ENCODE measurements at regions not wholly inside any gene's neighbourhood (a gene's known extent, or its start where the extent isn't known, plus 50 kb on each side); places are given as distances from the start of the nearest gene placed in this dataset.

DNA sequence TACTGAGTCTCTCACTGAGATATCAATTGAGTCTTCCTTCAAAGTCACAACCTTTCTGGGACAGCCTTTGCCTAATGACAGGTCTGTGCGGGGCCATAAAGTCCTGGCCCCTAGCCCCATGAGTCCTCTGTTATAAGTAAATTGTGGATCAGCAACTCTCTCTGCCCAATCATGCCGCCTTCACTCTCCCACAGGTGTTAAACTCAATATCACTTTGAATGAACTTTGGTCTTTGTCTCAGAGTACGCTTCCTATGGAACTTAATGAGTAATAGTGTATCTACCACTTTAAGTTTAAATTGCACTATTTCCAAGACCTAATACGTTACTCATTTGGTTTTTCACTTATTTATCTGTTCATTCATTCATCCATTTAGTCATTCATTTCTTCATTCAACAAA is 826.4 kb downstream of the TUSC7 start:
- DNase-seq, result no peak

DNA sequence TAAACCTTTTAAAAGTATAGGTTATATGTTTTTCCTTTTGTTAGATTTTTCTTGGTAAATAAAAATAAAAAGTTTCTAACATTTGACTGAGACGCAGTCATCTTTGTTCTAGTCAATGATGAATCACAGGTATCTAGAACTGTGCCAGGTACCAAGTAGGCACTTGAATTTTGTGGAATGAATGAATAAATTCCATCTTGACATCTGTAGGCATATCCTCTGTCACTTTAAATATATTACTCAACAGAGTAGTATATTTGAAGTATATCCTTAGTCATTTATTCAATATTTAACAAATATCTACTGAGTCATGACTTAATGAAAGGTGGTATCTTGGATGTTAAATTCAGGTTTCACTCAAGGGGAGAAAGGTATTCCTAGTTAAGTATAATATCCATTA is 828.4 kb downstream of the TUSC7 start:
- no peak for DNase-seq

DNA sequence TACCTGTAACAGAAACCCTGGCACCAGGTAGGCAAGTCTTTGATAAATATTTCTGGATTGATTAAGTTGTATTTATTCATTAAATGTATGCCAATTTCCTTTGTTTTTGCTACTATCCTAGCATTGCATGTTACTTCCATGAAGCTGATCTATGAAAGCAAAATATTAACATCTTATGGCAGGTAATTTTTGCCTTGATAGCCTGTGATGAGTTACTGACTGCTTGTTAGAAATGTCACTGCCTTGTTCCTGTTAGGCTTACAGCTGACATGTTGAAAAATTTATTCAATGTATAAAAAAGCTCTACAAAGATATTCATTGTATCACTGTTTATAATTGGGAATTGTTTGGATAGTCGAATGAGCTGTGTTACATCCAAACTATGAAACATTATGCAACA is 830.1 kb downstream of the TUSC7 start:
- DNase-seq, result no peak

DNA sequence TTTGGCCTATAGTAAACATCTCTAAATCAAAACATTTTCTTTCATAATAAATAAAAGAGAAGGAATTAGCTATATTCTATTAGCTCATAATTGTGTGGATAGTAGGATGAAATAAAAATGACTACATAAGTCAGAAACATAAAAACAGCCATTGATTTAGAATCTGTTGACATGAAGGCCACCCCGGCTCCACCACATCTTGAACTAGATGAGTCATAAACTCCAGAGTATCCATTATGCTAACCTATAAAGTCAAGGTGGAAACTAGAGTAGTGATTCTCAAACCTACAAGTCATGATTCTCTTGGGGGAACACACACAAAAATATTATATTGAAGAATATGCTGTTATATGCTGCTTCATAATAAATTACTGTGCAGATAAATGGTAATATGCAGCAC is 831.0 kb downstream of the TUSC7 start:
- no peak for DNase-seq

DNA sequence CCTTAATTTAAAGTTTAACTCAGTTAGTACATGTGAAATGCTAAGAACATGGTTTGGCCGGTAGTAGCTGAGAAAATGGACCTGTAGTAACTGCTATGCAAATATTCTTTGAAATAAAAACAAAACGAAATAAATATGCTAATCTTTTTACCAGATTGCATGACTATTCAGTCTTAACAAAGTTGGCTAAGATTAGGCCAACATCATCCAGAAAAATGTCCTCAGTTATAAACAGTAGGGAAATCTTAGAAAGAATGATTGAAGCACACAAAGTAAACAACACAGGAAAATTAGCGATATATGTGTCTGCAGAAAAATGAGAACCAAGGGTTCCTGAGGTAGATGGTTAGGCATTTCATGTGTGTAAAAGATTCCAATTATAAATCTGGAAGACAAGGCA is 832.1 kb downstream of the TUSC7 start:
- no peak for DNase-seq

DNA sequence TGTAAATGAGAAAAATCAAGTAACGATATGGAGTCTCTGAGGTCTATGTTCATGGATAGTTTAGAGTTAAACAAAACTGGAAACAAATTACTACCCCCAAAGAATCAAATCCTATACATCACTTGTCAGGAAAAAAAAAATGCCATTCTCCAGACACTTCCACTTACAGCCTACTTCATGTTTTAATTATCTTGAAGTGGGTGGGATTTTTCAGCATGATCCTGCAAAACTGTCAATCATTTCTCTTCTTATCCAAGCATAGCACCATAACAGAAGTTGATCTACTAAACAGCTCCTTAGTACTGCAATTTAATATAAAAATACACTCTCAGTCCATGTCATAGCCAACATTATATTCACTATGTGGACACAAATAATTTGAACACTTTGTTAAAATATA is 833.9 kb downstream of the TUSC7 start:
- no peak for DNase-seq

DNA sequence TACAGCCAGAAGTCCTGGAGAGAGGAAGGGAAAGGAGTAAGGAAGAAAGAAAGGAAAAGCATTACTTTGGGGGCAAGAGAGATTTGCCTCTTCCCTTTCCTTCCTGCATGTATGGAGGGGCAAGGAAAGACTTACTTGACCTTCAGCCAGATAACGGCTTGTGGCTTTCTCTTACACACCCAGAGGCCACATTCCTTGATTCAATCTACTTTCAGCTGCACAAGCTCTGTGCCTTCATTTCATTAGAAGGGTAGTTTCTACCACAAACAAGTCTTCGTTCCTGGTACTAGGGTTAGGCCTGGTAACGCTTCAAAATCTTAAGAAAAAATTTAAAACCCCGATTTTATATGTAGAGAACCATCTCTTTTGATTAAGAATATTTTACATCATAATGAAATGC is 835.9 kb downstream of the TUSC7 start:
- no peak for DNase-seq

DNA sequence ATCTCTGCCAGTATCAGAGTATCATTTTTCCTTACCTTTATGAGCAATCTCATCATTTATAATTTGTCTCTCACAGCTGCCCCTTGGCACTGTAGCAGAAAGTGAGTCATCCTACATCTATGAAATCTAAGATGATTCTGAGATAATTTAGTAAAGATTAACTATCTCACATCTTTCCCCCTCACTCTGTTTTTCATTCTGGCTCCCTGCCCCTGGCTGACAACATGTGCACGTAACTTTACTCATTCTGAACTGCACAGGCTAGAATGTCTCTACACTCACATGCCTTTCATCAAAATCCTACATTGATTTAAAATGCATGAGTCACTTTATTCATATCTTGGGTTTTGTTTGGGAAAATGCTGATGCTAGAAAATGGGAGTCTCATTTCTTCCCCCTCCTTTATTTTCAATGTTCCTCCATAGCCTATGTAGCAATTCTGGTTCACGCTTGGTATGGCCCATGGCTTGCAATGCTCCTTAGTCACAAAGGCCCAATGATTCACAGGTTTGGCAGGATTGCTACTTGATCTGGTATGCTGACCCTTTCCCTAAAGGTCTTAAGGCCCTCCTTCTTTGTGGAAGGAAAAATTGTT is 838.5 kb downstream of the TUSC7 start:
- DNase-seq, result no peak

DNA sequence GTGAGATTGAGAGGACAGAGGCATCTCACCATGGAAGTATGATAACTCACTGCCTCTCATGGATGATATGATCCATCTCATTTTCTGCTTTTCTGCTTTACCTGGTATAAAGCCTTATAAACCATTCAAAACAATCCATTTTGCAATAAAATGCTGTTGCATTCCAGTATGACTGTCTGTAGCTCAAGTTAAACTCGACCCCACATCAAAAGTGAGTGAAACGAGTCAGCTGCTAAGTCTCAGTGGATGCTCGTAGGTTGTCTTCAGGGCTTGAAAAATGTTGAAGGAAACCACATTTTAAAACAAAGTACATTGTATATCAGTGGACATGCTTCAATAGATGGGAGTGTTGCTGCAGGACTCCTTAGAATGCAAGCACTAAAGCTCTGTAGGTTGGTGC is 839.0 kb downstream of the TUSC7 start:
- no peak for DNase-seq

DNA sequence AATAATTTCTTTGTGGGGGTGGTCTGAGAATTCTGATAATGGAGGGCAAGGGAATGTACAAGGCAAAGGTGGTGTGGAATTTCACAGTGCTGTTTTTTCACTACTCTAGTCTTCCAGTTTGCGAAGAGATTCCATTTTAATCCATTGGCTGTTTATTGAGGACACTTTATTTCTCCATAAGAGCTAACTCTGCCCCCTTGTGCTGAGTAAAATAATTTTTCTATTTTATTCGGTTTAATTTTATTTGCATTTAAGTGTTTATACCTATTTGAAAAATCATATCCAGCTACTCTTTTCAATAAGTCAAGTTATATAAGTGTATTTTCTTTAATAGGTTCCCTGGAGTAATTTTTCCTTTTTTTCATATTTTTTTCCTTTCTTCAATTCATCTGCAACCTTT is 840.1 kb downstream of the TUSC7 start:
- no peak for DNase-seq

DNA sequence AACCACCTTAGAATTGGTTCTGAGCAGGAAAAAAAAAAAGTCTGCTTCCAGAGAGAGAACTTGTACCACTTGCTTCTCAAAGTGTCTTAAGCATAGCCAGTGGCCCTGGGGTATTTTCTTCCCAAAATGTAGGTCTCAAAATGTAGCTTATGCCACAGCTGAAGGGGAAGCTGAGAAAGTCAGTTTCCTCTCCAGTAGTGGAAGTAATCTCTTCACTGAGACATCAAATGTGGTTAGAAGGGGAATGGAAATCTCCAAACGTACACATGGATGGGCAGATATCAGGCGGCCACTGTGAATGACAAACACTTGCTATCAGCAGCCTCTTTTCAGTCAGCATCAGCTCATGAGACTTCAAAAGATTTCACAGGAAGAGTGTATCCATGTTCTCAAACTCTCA is 841.2 kb downstream of the TUSC7 start:
- no peak for DNase-seq

DNA sequence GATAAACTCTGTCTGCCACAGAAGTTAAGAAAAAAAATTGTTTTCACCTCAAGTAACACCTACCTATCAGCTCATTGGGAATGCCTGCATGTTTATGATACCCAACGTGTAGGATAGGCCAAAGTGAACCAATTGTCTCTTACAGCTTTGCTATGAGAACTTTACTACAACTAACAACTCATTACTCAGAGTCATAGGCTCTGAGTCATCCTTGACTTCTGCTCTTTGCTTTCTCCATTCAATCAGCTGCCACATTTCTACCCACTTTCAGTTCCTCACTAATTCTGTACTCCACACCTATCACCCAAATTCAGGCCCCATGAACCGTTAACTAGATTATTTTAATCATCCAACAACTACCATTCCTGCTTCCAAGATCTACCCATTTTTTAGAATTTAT is 843.9 kb downstream of the TUSC7 start:
- DNase-seq, result no peak

DNA sequence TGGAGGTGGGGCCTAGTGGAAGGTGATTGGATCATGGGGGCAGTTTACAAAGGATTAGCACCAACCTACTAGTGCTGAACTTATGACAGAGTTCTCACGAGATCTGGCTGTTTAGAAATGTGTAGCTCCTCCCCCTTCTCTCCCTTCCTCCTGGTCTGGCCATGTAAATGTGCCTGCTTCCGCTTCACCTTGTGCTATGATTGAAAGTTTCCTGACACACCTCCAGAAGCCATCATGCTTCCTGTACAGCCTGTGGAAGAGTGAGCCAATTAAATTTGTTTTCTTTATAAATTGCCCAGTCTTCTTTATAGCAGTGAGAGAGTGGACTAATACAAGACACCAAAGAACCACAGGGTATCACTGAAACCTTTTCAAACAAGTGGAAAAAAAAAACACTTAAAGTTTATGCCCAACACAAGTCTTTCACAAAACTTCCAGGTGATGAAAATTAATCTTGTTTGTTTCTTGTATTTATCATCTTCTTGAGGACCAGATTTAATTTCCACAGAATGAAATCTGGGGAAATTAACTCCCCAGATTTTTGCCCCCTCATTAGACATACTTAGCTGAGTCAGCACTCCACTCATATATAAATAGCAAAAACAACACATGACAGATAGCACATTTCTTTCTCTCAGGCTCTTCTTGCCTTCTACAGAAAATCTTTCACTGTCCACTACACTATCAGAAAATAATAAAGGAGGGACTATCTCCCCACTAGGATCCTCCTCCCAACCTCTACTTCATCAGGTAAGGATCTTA is 847.2 kb downstream of the TUSC7 start:
- DNase-seq, result no peak

DNA sequence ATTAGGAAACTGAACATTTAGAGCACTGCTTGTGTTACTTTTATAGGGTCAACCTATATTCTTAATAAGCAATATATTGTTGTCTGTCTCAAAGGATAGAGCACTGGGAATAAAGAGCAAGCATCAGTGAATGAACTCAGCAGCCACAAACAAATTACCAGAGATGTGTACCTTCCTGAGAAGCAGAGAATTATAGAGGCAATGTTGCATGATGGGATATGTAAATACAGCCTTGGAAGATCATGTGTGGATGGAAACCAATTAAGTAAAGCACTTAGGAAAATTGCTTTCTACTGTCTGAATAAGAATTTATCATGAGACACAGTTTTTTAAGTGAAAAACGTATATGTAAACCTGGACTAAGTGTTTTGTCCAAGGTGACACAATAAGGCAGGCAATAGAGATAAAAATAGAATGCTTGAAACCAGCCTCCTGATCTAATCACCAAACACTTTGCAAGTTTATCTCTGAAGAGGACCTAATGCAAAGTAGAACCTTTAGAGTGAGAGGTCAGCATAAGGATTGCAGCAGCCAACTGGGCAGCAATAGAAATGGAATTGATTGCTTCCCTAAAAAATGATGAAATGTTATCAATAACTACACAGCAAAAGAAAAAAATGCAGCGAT is 848.0 kb downstream of the TUSC7 start:
- DNase-seq, result no peak

DNA sequence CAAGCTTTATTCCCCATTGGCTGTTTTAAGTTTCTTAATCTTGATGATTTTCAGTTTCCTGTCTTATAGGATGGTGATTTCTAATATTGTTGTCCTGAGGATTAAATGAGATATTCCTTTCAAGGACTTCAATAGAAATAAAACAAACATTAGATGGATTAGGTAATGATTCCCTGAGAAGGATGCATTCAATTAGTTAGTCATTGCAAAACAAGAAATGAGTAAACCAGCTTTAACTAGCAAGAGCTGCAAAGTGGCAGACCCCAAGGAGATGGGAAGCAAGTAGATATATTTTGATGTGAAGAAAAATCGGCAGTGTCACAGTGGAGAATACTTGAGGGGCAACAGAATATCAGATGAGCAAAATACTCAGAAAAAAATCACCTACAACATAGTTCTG is 849.1 kb downstream of the TUSC7 start:
- DNase-seq, result no peak

DNA sequence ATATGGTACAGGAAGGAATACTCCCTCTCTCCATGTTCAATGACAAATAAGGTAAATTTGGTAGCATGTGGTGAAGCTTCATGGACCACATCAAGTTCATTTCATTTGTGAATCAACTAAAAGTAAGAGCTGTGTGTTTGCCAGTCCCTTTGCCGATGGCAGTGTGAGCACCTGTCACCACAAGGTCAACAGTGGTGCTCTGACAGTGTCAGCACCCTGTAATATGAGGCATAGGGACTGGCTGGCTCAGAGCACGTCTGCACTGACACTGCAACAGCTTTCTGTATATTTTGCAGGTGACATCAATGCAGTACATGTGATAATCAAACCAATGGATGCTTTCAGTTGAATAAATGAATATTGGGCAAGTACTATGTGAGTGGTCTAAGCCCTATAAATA is 852.4 kb downstream of the TUSC7 start:
- no peak for DNase-seq

DNA sequence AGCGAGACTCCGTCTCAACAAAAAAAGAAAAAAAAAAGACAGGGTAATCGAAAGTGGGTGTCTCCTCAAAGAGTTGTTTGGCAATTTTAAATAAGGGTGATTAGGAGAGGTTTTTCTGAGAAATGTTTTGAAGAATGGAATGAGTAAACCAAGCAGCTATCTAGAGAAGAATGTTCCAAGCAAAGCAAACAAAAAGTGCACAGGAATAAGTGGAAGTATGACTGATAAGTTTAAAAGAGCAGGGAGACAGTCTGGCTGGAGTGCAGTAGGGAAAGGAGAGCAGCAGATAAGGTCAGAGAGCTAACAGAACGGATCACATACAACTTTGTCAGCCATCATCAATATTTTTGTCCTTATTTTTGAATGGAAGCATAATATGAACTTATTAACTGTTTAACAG is 853.5 kb downstream of the TUSC7 start:
- no peak for DNase-seq

DNA sequence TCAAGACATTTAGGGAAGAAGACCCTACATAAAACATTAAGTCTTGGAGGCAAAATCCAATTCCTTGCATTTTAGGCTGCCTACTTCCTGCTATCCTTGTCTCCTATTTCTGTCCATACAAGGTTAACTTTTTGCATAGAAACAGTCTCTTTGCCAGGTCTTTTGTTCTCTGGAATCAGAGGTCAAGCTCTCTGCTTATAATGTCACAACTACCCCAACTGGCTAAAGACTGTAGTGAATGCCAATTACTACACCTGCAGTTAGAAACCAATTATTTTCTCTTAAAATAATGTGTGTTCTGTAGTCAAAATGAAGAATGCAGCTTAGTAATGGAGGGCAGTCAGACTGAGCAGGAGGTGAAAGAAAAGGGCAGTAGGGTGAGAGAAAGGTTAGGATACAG is 856.2 kb downstream of the TUSC7 start:
- no peak for DNase-seq

DNA sequence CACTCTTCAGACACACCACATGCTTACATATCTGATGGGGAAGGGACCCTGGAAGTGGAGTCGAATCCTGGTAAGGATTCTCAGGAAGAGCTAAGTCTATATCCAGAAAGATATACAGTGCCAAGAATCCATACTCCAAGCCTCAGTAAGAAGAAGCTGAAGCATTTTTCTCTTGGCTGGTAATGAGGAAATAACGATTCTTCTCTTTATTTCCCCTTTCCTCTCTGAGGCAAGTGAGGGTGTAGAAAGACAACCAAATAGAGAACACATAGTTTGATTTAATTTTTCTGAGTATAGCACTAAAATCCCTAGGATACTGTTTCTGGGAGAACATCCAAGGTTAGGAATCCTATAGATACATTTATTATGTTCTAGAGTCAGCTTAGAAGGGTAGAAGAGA is 857.3 kb downstream of the TUSC7 start:
- DNase-seq, result no peak

DNA sequence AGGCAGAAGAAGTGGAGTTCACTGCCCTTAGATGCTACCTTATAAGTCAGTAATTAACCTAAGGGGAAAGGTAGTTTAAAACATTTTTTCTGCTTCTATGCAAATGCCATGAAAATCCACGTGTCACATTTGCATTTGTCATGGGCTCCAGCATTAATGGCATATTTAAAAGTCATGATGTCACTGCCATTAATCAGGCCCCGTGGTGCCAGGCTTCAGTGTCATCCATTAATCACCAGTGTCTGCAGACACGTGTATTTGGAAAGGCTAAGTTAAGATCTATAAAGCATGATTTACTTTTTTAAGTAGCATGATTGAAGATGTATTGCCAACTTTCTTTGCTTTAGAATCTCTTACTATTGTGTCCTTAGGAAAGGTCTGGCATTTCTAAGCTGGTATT is 857.8 kb downstream of the TUSC7 start:
- no peak for DNase-seq

DNA sequence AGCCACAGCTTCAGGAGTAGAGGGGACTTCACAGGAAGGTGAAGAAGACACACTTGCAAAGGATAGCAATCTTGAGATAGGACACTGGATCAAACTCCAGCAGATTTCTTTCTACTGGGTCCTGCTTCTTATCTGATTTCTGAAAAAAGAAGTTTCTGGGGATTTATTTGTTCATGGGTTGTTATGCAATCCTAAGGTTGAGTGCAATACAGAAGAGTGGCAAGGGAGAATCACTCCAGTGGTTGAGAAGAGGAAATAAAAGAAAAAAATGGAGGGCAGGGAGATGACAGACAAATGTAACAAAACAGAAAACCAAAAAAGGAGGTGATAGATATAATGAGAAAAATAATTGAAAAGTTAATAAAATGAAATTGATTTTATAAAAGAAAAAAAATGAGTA is 858.3 kb downstream of the TUSC7 start:
- DNase-seq, result no peak

DNA sequence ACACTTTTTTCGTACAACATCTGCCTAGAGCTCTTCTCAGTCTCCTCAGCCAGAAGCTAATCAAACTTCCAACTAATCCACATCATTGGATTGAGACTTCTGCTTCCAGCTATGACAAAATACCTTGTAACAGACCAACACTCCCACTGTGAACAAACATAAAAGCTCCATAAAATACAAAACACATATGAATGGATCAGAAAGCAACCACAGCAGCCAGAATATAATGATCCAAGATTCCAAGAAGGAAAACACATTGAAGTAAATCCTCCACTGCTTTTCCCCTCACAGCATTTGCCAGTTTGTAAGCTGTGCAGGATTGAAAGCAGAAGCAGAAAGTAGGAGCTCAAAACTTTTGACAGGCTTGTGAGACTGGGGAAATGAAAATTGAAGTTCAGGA is 863.2 kb downstream of the TUSC7 start:
- DNase-seq, result no peak

DNA sequence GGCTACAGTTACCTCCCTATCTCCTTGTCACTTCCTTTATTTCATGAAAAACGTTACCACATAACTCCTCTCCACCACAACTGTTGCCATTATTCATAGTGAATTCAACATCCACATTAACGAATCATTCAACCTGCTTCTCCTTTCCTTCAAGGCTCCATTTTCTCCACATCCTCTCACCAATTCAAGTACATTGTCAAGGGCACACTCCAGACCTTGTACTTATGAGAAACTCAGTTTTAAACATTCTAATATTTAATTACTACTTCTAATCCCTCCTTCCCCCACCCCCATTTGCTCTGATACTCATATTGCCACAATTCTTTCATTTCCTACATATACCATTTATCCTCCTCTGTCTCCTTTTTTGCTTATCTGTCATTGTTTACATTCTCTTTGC is 871.2 kb downstream of the TUSC7 start:
- no peak for DNase-seq

DNA sequence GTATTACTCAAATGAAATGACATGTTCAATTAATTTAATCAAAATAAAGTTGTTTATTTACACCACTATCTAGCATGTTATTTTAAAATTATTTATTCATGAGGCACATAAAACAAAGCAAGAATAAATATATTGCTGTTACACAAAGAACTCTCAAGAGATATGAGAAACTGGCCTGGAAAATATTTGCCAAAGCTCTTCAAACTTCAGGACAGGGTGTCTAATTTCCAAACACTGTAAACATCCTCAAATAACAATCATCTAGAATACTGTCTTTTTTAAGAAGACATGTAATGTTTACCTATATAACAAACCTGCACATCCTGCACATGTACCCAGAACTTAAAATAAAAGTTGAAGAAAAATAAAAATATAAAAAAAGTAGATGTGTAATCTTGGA is 876.6 kb downstream of the TUSC7 start:
- DNase-seq, result no peak

DNA sequence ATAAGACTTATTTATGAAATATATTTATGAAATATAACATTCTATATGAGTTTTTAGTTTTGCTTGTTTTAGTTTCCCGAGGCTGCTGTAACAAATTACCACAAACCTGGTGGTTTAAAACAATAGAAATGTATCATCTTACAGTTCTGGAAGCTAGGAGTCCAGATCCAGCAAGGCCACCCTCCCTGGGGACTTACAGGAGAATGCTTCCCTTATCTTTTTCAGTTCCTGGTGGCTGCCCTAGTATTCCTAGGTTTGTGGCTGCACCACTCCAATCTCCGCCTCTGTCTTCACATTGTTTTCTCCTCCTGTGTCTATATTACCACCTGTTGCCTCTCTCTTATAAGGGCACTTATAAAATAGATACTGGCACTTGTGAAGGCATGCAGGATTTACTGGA is 877.8 kb downstream of the TUSC7 start:
- no peak for DNase-seq

Measured in CD4-positive, alpha-beta T cell treated with Interleukin-17A for 1 hour (primary cell).